GM12865 (cell line): ENCODE measurements at regions not wholly inside any gene's neighbourhood (a gene's known extent, or its start where the extent isn't known, plus 50 kb on each side); places are given as distances from the start of the nearest gene placed in this dataset.
"Not testable (repeated sequence)": the region's sequence is repeated elsewhere in the genome, so short reads cannot be mapped to it uniquely, and the experiment has no call there.

Experiments
- DNase-seq: peaks from one replicate; pipeline ENCODE4 v3.0.0; 2010; ENCODE audit warnings: low read depth
- H3K4me3 ChIP-seq: 2 replicates; pipeline ENCODE4 v1.5.1; 2011; ENCODE audit warnings: mild to moderate bottlenecking, low read depth, low read length, control low read depth
- CTCF ChIP-seq: IDR thresholded peaks from 2 replicates; pipeline ENCODE4 v1.5.1; 2011; ENCODE audit warnings: low read length, control low read depth, low read depth, inconsistent platforms; ENCODE audit not compliant: insufficient read depth; ENCODE audit errors: missing control alignments

GRCh38 chr6:6826961-6827360 lies 238.4 kb downstream of the LY86 start:
- TF ChIP-seq CTCF: no peak
- no peak overlapping the region for H3K4me3 ChIP-seq
- DNase-seq: no peak

DNA sequence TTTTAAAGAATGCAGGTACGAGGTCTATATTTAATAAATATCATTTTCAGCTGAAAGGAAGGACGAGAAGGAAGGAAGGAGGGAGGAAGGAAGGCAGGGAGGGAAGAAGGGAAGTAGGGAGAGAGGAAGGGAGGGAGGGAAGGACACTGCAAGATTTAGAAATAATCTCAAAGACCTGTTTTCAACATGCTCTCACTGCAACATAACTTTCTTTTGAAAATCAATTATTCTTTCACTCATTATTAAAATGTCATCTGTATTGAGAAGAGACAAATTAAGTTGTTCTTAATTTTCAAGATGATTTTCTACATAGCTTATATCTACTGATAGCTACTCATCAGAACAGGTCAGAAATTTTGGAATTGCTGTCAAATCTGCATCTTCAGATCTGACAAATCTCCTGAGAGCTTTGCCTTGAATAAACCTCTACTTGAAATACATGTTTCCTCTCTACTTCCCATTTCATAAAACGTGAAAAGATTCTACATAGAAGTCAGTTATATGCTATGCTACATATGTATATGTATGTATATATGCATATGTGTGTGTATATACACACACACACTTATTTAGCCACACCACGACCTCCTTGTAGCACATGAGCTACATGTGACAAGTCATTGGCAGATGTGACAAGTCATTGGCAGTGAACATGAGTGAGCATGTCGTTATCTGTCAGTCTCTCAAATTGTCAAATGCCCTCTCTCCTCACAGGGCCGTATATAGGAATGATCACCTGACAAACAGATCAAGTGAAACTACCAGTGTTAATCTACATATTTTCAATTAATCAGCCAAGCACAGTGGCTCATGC lies 241.6 kb downstream of the LY86 start:
- no peak for TF ChIP-seq CTCF
- no peak for DNase-seq
- H3K4me3 ChIP-seq: no peak overlapping the region

DNA sequence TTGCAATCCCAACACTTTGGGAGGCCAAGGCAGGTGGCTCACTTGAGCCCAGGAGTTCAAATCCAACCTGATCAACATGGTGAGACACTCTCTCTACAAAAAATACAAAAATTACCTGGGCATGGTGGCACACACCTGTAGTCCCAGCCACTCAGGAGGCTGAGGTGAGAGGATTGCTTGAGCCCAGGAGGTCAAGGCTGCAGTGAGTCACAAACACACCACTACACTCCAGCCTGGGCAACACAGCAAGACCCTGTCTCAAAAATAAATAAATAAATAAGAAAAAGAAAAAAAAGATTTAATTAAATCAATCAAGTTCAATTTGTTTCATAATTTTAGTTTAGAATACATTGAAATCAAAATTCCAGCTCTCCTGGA lies 242.2 kb downstream of the LY86 start:
- not testable (repeated sequence) for DNase-seq, H3K4me3 ChIP-seq

DNA sequence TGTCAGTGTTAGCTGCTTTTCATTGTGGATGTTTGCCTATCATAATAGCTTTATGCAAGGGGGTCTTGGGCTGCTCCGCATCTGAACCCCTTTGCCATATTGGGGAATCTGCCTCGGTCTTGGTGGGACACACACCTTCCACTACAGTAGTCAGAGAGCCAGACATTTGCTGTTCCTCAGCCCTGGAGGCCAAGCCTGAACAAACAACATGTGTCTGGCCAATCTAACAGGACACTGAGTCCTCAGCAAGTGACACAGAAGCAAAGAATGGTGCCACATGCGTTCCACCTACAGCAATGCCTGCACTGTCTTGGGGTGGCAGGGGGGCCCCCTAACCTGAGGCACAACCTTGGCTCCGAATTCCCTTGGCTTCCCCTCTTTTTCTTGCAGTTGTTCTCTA lies 243.9 kb downstream of the LY86 start:
- DNase-seq: no peak
- no peak for TF ChIP-seq CTCF
- H3K4me3 ChIP-seq: no peak overlapping the region

GRCh38 chr6:6834356-6835222 lies 246.1 kb downstream of the LY86 start:
- TF ChIP-seq CTCF: no peak
- DNase-seq: no peak
- H3K4me3 ChIP-seq: no peak overlapping the region

DNA sequence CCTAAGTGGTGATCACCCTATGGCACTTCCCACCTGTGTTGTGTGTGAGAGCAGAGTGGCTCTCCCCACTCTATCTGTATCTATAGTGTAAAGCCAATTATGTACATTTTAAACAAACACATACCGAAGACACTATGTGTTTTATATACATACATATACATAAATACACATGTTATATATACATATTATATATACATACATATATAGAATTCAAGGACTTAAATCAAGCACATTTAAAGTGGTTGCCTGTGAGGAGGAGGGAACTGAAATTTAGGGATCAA lies 246.6 kb downstream of the LY86 start:
- no peak overlapping the region for H3K4me3 ChIP-seq
- DNase-seq: no peak
- no peak for TF ChIP-seq CTCF

DNA sequence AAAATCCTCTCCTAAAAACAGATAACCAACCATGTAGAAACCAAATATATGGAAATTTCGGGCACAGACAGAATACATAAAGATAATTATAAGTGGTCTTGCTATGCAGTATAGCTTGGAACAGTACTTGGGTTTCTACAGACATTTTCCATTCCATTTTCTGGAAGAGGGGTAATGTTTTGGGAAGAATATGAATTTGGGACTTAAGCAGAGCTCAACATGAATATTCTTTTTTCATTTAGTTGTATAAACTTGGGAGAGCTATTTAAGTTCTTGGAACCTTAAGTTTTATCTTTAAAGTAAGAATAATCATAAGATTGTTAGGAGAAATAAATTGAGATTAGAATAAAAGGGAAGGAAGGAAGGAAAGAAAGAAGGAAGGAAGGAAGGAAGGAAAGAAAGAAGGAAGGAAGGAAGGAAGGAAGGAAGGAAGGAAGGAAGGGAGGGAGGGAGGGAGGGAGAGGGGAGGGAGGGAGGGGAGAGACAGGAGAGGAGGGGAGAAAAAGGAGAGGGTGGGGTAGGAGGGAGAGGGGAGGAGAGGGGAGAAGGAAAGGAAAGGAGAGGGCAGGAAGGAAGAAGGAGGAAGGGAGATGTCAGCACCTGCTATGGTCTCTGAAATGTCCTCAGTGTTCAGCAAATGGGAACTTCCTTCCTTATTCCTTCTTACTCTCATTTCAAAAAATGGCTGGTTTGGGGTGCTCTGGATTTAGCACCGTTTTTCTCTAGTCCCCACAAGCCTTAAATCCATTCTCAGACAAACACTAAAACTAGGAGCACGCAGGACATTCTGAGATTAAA lies 248.3 kb downstream of the LY86 start:
- H3K4me3 ChIP-seq: no peak overlapping the region
- no peak for DNase-seq
- TF ChIP-seq CTCF: no peak
